Stimulated activated CD8-positive, alpha-beta memory T cell treated with anti-CD3 and anti-CD28 coated beads, Interleukin-12 subunit alpha, Interleukin-12 subunit beta, amount 100 ng/mL, for 24 hours (primary cell): ENCODE measurements at regions not wholly inside any gene's neighbourhood (a gene's known extent, or its start where the extent isn't known, plus 50 kb on each side); places are given as distances from the start of the nearest gene placed in this dataset.
"Not testable (repeated sequence)": the region's sequence is repeated elsewhere in the genome, so short reads cannot be mapped to it uniquely, and the experiment has no call there.

Source experiments
- DNase-seq: peaks from one replicate; pipeline ENCODE4 v3.0.0-alpha.2; 2020; ENCODE audit errors: extremely low read depth

- DNase-seq = no peak
Measured at GRCh38 chr4:131638781-131639180, 1510.3 kb upstream of the PCDH10 start.

GRCh38 chr4:131644619-131645018, 1504.5 kb upstream of the PCDH10 start:
- no peak for DNase-seq

- no peak for DNase-seq
Measured at GRCh38 chr4:131649227-131649626, 1499.9 kb upstream of the PCDH10 start.

GRCh38 chr4:131650951-131651350, 1498.1 kb upstream of the PCDH10 start:
- DNase-seq = no peak

GRCh38 chr4:131683314-131683713, 1465.8 kb upstream of the PCDH10 start:
- not testable (repeated sequence) for DNase-seq

- no peak for DNase-seq
Measured at GRCh38 chr4:131721883-131722282, 1427.2 kb upstream of the PCDH10 start.

- not testable (repeated sequence) for DNase-seq
Measured at GRCh38 chr4:131723069-131723468, 1426.0 kb upstream of the PCDH10 start.

- peak; percentile 16 for DNase-seq
Measured at GRCh38 chr4:131724847-131725246, 1424.2 kb upstream of the PCDH10 start.

- not testable (repeated sequence) for DNase-seq
Measured at GRCh38 chr4:131725521-131725920, 1423.6 kb upstream of the PCDH10 start.

GRCh38 chr4:131726940-131727339, 1422.2 kb upstream of the PCDH10 start:
- not testable (repeated sequence) for DNase-seq

GRCh38 chr4:131727418-131727817, 1421.7 kb upstream of the PCDH10 start:
- not testable (repeated sequence) for DNase-seq

GRCh38 chr4:131729205-131729604, 1419.9 kb upstream of the PCDH10 start:
- not testable (repeated sequence) for DNase-seq

GRCh38 chr4:131729716-131730398, 1419.2 kb upstream of the PCDH10 start:
- not testable (repeated sequence) for DNase-seq

GRCh38 chr4:131730574-131730973, 1418.5 kb upstream of the PCDH10 start:
- DNase-seq = not testable (repeated sequence)

- DNase-seq = not testable (repeated sequence)
Measured at GRCh38 chr4:131732034-131732630, 1417.0 kb upstream of the PCDH10 start.

- DNase-seq = not testable (repeated sequence)
Measured at GRCh38 chr4:131734321-131734720, 1414.8 kb upstream of the PCDH10 start.

- not testable (repeated sequence) for DNase-seq
Measured at GRCh38 chr4:131734851-131735385, 1414.2 kb upstream of the PCDH10 start.

- not testable (repeated sequence) for DNase-seq
Measured at GRCh38 chr4:131738991-131739390, 1410.1 kb upstream of the PCDH10 start.

- not testable (repeated sequence) for DNase-seq
Measured at GRCh38 chr4:131741836-131742235, 1407.3 kb upstream of the PCDH10 start.

GRCh38 chr4:131742536-131743205, 1406.4 kb upstream of the PCDH10 start:
- not testable (repeated sequence) for DNase-seq

GRCh38 chr4:131743348-131743747, 1405.7 kb upstream of the PCDH10 start:
- DNase-seq = not testable (repeated sequence)

GRCh38 chr4:131747203-131747602, 1401.9 kb upstream of the PCDH10 start:
- DNase-seq = not testable (repeated sequence)
